MM.1S (cell line): ENCODE measurements at regions not wholly inside any gene's neighbourhood (a gene's known extent, or its start where the extent isn't known, plus 50 kb on each side); places are given as distances from the start of the nearest gene placed in this dataset.

Experiments
- EZH2 ChIP-seq: fragments of 300-600 bp; sonication (generic); optimal IDR thresholded peaks from 2 replicates; pipeline ENCODE3; 2017; ENCODE audit warnings: low read depth, mild to moderate bottlenecking, antibody characterized with exemption, low read length, mixed read lengths
- EZH2phosphoT487 ChIP-seq: fragments of 300-600 bp; sonication (generic); IDR thresholded peaks from 2 replicates; pipeline ENCODE4 v1.6.1; 2018; ENCODE audit warnings: antibody characterized with exemption, low read length
- TF ChIP-seq, protein P1 (sequence below): fragments of 300-600 bp; sonication (generic); IDR thresholded peaks from 2 replicates; pipeline ENCODE4 v1.5.1; 2016; ENCODE audit warnings: antibody characterized with exemption, low read length, mixed read lengths

DNA sequence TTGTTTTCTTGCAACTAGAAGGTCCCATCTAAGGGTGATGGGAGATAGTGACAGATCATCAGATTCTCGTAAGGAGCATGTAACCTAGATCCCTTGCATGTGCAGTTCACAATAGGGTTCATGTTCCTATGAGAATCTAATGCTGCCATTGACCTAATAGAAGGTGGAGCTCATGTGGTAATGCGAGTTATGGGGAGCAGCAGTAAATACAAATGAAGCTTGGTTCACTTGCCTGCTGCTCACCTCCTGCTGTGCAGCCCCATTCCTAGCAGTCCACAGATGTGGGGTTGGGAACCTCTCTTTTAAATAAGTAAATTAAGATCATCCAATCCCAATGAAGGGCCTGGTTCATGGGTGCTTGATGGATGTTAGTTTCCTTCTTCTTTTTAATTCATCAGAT lies 148.7 kb upstream of the ATP1B1 start:
- TF ChIP-seq, protein P1, sequence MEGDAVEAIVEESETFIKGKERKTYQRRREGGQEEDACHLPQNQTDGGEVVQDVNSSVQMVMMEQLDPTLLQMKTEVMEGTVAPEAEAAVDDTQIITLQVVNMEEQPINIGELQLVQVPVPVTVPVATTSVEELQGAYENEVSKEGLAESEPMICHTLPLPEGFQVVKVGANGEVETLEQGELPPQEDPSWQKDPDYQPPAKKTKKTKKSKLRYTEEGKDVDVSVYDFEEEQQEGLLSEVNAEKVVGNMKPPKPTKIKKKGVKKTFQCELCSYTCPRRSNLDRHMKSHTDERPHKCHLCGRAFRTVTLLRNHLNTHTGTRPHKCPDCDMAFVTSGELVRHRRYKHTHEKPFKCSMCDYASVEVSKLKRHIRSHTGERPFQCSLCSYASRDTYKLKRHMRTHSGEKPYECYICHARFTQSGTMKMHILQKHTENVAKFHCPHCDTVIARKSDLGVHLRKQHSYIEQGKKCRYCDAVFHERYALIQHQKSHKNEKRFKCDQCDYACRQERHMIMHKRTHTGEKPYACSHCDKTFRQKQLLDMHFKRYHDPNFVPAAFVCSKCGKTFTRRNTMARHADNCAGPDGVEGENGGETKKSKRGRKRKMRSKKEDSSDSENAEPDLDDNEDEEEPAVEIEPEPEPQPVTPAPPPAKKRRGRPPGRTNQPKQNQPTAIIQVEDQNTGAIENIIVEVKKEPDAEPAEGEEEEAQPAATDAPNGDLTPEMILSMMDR: no peak
- TF ChIP-seq EZH2 (no peak), EZH2phosphoT487 (no peak)
